Ovary (tissue), 3 donors: ENCODE measurements at regions not wholly inside any gene's neighbourhood (a gene's known extent, or its start where the extent isn't known, plus 50 kb on each side); places are given as distances from the start of the nearest gene placed in this dataset.

Experiments used
- CTCF ChIP-seq, 3 donors: fragments of 450-650 bp in 2 of 3; fragments of 200-600 bp in 1 of 3; IDR thresholded peaks; one replicate each; pipeline versions ENCODE4 v1.5.1 to v1.8.0; 2016 to 2022; ENCODE audit warnings: antibody characterized with exemption in 3 of 3, mild to moderate bottlenecking in 1 of 3
- EP300 ChIP-seq: sonication (generic); formaldehyde crosslinking; IDR thresholded peaks from one replicate; pipeline ENCODE4 v1.6.1; 2017; ENCODE audit warnings: antibody characterized with exemption
- donor health status: DM: no; HTN: no; CAD: no.

DNA sequence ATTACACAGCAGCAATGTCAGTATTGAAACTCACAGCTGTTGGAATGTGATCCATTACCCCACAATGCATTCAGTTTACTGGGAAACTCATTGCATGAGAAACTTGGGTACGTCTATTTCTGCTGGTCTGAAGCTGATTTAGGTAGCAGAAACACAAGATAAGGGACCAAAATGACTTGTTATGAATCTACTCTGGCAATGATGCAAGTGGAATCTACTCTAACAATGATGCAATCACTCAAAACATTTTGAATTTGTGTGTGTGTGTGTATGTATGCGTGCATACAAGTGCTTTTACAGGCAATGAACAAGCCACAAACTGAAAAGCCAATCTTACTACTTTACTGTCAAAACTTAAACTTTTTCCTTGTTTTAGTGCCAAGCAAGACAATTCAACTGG, 406.7 kb downstream of the ADCYAP1 start:
- TF ChIP-seq CTCF (IDR thresholded peaks at IDR 0.05) (no peak), EP300 (no peak)
